DOHH2 (cell line): ENCODE measurements at regions not wholly inside any gene's neighbourhood (a gene's known extent, or its start where the extent isn't known, plus 50 kb on each side); places are given as distances from the start of the nearest gene placed in this dataset.

Source experiments
- EZH2phosphoT487 ChIP-seq: fragments of 200-600 bp; sonication (generic); IDR thresholded peaks from 2 replicates; pipeline ENCODE4 v1.6.1; 2017; ENCODE audit warnings: borderline replicate concordance, mild to moderate bottlenecking, antibody characterized with exemption, low read length, moderate library complexity, mixed read lengths
- TF ChIP-seq, protein P1 (sequence below): fragments of 200-600 bp; sonication (generic); IDR thresholded peaks from one replicate; pipeline ENCODE4 v1.5.1; 2014; ENCODE audit warnings: antibody characterized with exemption, mild to moderate bottlenecking, low read depth, low read length; ENCODE audit not compliant: poor library complexity, severe bottlenecking

DNA sequence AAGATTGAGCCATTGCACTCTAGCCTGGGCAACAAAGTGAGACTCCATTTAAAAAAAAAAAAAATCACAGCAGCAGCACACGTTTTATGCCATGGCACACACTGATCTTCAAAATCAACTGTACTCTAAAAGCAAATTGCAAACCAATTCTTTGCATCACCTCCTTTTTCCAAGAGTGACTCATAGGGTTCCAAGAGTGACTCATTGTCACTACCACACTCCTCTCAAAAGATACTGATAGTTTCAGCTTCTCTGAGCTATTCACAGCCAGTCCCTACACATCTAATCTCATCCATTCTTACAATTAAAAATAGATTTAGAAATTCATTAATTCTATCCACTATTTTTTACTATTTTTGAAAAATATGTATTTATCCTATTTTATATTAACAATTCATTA lies 1494.9 kb upstream of the AGA start:
- TF ChIP-seq, protein P1, sequence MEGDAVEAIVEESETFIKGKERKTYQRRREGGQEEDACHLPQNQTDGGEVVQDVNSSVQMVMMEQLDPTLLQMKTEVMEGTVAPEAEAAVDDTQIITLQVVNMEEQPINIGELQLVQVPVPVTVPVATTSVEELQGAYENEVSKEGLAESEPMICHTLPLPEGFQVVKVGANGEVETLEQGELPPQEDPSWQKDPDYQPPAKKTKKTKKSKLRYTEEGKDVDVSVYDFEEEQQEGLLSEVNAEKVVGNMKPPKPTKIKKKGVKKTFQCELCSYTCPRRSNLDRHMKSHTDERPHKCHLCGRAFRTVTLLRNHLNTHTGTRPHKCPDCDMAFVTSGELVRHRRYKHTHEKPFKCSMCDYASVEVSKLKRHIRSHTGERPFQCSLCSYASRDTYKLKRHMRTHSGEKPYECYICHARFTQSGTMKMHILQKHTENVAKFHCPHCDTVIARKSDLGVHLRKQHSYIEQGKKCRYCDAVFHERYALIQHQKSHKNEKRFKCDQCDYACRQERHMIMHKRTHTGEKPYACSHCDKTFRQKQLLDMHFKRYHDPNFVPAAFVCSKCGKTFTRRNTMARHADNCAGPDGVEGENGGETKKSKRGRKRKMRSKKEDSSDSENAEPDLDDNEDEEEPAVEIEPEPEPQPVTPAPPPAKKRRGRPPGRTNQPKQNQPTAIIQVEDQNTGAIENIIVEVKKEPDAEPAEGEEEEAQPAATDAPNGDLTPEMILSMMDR: no peak
- no peak for TF ChIP-seq EZH2phosphoT487
